Lower leg skin (tissue), 4 donors: ENCODE measurements at regions not wholly inside any gene's neighbourhood (a gene's known extent, or its start where the extent isn't known, plus 50 kb on each side); places are given as distances from the start of the nearest gene placed in this dataset.

Experiments
- DNase-seq, 2 donors: peaks; one replicate each; pipeline ENCODE4 v3.0.0-alpha.2; 2019; ENCODE audit warnings: low spot score in 2 of 2
- H3K4me3 ChIP-seq: fragments of 200-600 bp; sonication (generic); 2 replicates; pipeline ENCODE4 v1.5.1; 2017; ENCODE audit warnings: mild to moderate bottlenecking, low read depth; ENCODE audit not compliant: poor library complexity, severe bottlenecking
- CTCF ChIP-seq, 3 donors: fragments of 450-650 bp; IDR thresholded peaks; one replicate each; pipeline ENCODE4 v1.5.1; 2016; ENCODE audit warnings: antibody characterized with exemption in 3 of 3, mild to moderate bottlenecking in 3 of 3, moderate library complexity in 2 of 3
- POLR2A ChIP-seq, 2 donors: fragments of 450-650 bp; IDR thresholded peaks; one replicate each; pipeline ENCODE4 v1.6.1; 2016 to 2017; ENCODE audit warnings: antibody characterized with exemption in 2 of 2, mild to moderate bottlenecking in 1 of 2, moderate library complexity in 1 of 2
- WGBS, 2 donors: methylation state at CpG; one replicate each; pipeline ENCODE4 v1.1.5; 2018; 5-methylcytosine and 5-hydroxymethylcytosine counted together
- intact Hi-C: fragments of 100-400 bp; cut with DNase I; formaldehyde crosslinking; loops from one replicate; pipeline ENCODE4 v1.15.0; 2023; ENCODE audit warnings: low total_unique reads

DNA sequence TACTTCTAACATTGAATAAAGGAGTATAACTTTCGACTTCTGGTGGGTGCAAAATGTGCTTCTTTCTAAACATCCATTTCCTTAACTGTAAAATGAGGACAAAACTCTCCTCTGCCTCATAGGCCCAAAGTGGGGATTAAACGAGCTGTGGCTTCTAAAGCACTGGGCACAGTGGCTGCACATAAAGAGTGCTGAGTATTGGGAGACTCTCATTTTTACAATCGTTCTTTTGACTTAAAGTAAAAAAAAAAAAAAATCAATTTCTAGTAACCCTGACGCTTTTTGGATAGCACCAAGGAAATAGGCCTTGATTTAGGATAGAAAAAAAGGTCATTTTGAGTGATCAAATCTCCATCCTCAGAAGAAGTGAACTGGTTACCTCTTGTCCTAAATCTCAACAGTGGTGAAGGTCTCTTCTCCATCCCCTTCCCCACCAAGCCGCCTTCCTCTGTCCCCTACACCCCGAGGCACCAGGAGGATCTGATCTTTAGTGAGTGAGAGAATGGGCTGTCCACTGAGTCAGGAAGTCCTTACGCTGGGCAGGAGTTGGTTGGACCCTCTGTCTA lies 161.6 kb downstream of the DDX1 start:
- no peak for DNase-seq
- H3K4me3 ChIP-seq: no peak overlapping the region
- intact Hi-C loops: no loop called here
- TF ChIP-seq POLR2A (IDR thresholded peaks at IDR 0.05) (no peak), CTCF (IDR thresholded peaks at IDR 0.05) (no peak)
- 79% methylated on average over 7 of the region's 7 CpGs for WGBS, 2 donors

DNA sequence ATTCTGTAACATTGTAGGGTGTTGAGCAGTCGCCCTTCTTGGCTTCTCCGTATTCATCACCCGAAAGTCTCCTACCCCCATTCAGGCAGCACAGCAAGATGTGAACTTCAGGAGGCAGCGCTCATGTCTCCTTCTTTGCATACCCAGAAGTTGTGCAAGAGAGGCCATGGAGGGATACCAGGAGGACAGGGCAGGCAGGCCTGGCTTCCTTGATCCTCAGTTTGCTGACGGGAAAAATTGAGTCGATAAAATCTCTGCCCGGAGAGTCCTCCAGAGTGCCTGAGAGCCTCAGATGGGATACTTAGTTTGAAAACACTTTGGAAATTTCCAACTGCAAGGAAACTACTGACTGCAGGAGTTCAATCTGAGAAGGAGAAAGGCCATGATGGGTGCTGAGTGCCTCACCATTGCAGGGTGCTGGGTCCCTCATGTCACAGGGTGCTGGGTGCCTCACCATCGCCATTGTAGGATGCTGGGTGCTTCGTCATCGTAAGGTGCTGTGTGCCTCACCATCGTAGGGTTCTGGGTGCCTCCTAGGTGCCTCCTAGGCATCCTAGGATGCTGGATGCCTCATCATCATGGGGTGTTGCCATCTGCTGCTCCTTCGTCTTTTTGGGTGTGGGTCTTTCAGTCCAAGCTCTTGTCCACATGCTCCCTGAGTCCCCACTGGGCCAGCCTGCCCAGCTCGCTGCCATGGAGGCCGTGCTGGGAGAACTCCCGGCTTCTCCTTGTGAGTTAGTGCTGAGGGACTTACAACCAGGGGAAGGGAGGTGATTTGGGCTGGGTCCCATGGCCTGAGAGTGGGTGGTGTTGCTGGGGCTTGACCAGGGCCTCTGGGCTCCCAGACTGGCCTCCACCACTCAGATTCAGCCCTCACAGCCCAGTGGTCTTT lies 162.4 kb downstream of the DDX1 start:
- no peak overlapping the region for H3K4me3 ChIP-seq
- intact Hi-C loops: no loop called here
- DNase-seq: peak in 1 of 2 donors; percentile 79
- WGBS, 2 donors: 89 to 94% methylated on average over 15 of the region's 15 CpGs
- no peak for TF ChIP-seq POLR2A (IDR thresholded peaks at IDR 0.05)
- TF ChIP-seq CTCF (IDR thresholded peaks at IDR 0.05): no peak

- no peak for DNase-seq
- H3K4me3 ChIP-seq: no peak overlapping the region
- 79% methylated on average over 5 of the region's 5 CpGs for WGBS, 2 donors
- intact Hi-C loops: no loop called here
- TF ChIP-seq CTCF (IDR thresholded peaks at IDR 0.05) (no peak), POLR2A (IDR thresholded peaks at IDR 0.05) (no peak)
These were observed 163.0 kb downstream of the DDX1 start for GRCh38 chr2:15754703-15755099.

- DNase-seq: no peak
- intact Hi-C loops: no loop called here
- TF ChIP-seq POLR2A (IDR thresholded peaks at IDR 0.05): no peak
- TF ChIP-seq CTCF (IDR thresholded peaks at IDR 0.05): no peak
- no peak overlapping the region for H3K4me3 ChIP-seq
- 95% methylated on average over 2 of the region's 2 CpGs for WGBS, 2 donors
These were observed 163.9 kb downstream of the DDX1 start for GRCh38 chr2:15755528-15755927.

DNA sequence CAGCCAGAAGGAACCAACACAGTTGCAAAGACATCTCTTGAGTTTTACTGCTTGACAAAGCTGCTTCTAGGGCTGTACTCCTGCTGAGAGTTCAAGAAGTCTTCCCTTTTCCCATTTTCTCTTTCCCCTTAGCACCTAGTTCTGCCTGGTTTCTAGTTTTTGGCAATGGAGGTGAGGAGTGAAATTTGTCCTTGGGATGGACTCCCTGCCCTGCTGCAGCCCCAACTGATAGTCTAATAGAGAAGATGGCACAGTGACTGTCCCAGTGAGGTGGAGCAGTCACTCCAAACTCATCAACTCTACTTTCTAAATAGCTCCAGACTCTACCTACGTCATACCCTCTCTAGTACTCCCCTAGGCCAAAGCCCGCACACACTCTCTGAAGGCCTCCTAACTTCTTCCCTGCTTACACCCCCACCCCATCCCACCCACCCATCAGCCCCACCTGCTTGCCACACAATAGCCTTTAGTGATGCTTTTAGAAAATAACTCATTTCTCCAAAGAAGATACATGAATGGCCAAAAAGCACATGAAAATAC lies 164.4 kb downstream of the DDX1 start:
- WGBS, 2 donors: 96 to 100% methylated on average over 2 of the region's 2 CpGs
- intact Hi-C loops: no loop called here
- no peak overlapping the region for H3K4me3 ChIP-seq
- no peak for TF ChIP-seq CTCF (IDR thresholded peaks at IDR 0.05)
- TF ChIP-seq POLR2A (IDR thresholded peaks at IDR 0.05): no peak
- DNase-seq: peak in 1 of 2 donors; percentile 31
